ENCODE measurements at regions not wholly inside any gene's neighbourhood (a gene's known extent, or its start where the extent isn't known, plus 50 kb on each side); places are given as distances from the start of the nearest gene placed in this dataset.

GRCh38 chr14:65916055-65916454 is 503.5 kb downstream of the FUT8 start (continued):
- TF ChIP-seq, protein P1, sequence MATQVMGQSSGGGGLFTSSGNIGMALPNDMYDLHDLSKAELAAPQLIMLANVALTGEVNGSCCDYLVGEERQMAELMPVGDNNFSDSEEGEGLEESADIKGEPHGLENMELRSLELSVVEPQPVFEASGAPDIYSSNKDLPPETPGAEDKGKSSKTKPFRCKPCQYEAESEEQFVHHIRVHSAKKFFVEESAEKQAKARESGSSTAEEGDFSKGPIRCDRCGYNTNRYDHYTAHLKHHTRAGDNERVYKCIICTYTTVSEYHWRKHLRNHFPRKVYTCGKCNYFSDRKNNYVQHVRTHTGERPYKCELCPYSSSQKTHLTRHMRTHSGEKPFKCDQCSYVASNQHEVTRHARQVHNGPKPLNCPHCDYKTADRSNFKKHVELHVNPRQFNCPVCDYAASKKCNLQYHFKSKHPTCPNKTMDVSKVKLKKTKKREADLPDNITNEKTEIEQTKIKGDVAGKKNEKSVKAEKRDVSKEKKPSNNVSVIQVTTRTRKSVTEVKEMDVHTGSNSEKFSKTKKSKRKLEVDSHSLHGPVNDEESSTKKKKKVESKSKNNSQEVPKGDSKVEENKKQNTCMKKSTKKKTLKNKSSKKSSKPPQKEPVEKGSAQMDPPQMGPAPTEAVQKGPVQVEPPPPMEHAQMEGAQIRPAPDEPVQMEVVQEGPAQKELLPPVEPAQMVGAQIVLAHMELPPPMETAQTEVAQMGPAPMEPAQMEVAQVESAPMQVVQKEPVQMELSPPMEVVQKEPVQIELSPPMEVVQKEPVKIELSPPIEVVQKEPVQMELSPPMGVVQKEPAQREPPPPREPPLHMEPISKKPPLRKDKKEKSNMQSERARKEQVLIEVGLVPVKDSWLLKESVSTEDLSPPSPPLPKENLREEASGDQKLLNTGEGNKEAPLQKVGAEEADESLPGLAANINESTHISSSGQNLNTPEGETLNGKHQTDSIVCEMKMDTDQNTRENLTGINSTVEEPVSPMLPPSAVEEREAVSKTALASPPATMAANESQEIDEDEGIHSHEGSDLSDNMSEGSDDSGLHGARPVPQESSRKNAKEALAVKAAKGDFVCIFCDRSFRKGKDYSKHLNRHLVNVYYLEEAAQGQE (IDR thresholded peaks at IDR 0.05; ENCODE audit: unreplicated experiment) = no peak
- TF ChIP-seq ETS1 (IDR thresholded peaks at IDR 0.05) (no peak), POLR2AphosphoS5 (IDR thresholded peaks at IDR 0.05; ENCODE audit: low read depth) (no peak), ZNF331 (CRISPR knock-in tag; IDR thresholded peaks at IDR 0.05; ENCODE audit: low read depth) (no peak), CREB1 (CRISPR knock-in tag; IDR thresholded peaks at IDR 0.05; ENCODE audit: low read depth) (no peak)

GRCh38 chr14:65920996-65921395 is 508.5 kb downstream of the FUT8 start:
- H3K4me3 Mint-ChIP-seq = no peak overlapping the region
- H3K9me3 Mint-ChIP-seq = peaks cover 6% of the 10 kb centered on the region; the same call in 1 of the 3 replicates
- no peaks in the 10 kb centered on the region for H3K27me3 ChIP-seq (ENCODE audit: insufficient read depth)
- no peak overlapping the region for H3K27ac Mint-ChIP-seq
- ATAC-seq (no peak), DNase-seq (ENCODE audit: low spot score) (no peak)
- no peak overlapping the region for H3K4me2 ChIP-seq
- H4K20me1 ChIP-seq (replicated peaks; ENCODE audit: insufficient read depth) = no peaks in the 10 kb centered on the region
- H3K27me3 Mint-ChIP-seq (ENCODE audit: insufficient read depth, low read depth, poor library complexity) = peaks cover 14% of the 10 kb centered on the region
- H3K79me2 ChIP-seq (replicated peaks; ENCODE audit: insufficient read depth) = no peaks in the 10 kb centered on the region
- H3F3A ChIP-seq (replicated peaks; ENCODE audit: low read depth) = no peaks in the 10 kb centered on the region
- no peaks in the 10 kb centered on the region for H3K36me3 Mint-ChIP-seq (ENCODE audit: low read depth)
- no peak overlapping the region for H3K4me3 ChIP-seq
- 0 out of 2 replicates have a peak, but pooled peaks cover 5% of the 10 kb centered on the region for H3K9me2 ChIP-seq (ENCODE audit: insufficient read depth)
- H3K27ac ChIP-seq (ENCODE audit: low read depth) = no peak overlapping the region
- TF ChIP-seq POLR2AphosphoS5 (IDR thresholded peaks at IDR 0.05; ENCODE audit: low read depth) (no peak), STAT1 (IDR thresholded peaks at IDR 0.05; ENCODE audit: unreplicated experiment) (no peak), NANOG (IDR thresholded peaks at IDR 0.05; ENCODE audit: borderline replicate concordance) (no peak), ZNF462 (CRISPR knock-in tag; IDR thresholded peaks at IDR 0.05) (no peak), EZH2phosphoT487 (IDR thresholded peaks at IDR 0.05; ENCODE audit: unreplicated experiment) (no peak), EZH2 (IDR thresholded peaks at IDR 0.05; ENCODE audit: low read depth, unreplicated experiment) (no peak), ZNF331 (CRISPR knock-in tag; IDR thresholded peaks at IDR 0.05; ENCODE audit: low read depth) (no peak)
- TF ChIP-seq, protein P1 (IDR thresholded peaks at IDR 0.05; ENCODE audit: unreplicated experiment) = no peak
- peaks cover 14% of the 10 kb centered on the region for H3K4me1 ChIP-seq (ENCODE audit: insufficient read depth)
- H3K4me1 Mint-ChIP-seq = peaks cover 43% of the 10 kb centered on the region
- no peak overlapping the region for H2AFZ ChIP-seq
- H3K36me3 ChIP-seq (ENCODE audit: insufficient read depth) = no peaks in the 10 kb centered on the region
